Globus pallidus (tissue), 1 donor: ENCODE measurements at regions not wholly inside any gene's neighbourhood (a gene's known extent, or its start where the extent isn't known, plus 50 kb on each side); places are given as distances from the start of the nearest gene placed in this dataset.
"Not testable (repeated sequence)": the region's sequence is repeated elsewhere in the genome, so short reads cannot be mapped to it uniquely, and the experiment has no call there.

Experiments
- DNase-seq: peaks from one replicate; pipeline ENCODE4 v3.0.0-alpha.2; 2015; ENCODE audit warnings: low spot score

GRCh38 chr5:63563008-63563917 is 399.0 kb downstream of the HTR1A start:
- no peak for DNase-seq

GRCh38 chr5:63555874-63556273 is 406.4 kb downstream of the HTR1A start:
- DNase-seq, result no peak

- DNase-seq, result no peak
These were observed 408.1 kb downstream of the HTR1A start for GRCh38 chr5:63554191-63554590.

- DNase-seq, result no peak
These were observed 409.2 kb downstream of the HTR1A start for GRCh38 chr5:63553073-63553472.

- no peak for DNase-seq
These were observed 426.2 kb downstream of the HTR1A start for GRCh38 chr5:63535840-63536602.

- no peak for DNase-seq
These were observed 438.0 kb downstream of the HTR1A start for GRCh38 chr5:63524281-63524680.

GRCh38 chr5:63516006-63516405 is 446.2 kb downstream of the HTR1A start:
- DNase-seq, result no peak

GRCh38 chr5:63500242-63500641 is 462.0 kb downstream of the HTR1A start:
- DNase-seq, result no peak

GRCh38 chr5:63495225-63495624 is 467.0 kb downstream of the HTR1A start:
- DNase-seq, result no peak

GRCh38 chr5:63483338-63483737 is 478.9 kb downstream of the HTR1A start:
- DNase-seq, result no peak

GRCh38 chr5:63473335-63473967 is 488.8 kb downstream of the HTR1A start:
- no peak for DNase-seq

- no peak for DNase-seq
These were observed 506.0 kb downstream of the HTR1A start for GRCh38 chr5:63456279-63456678.

GRCh38 chr5:63451188-63451587 is 511.1 kb downstream of the HTR1A start:
- no peak for DNase-seq

- DNase-seq, result no peak
These were observed 522.7 kb downstream of the HTR1A start for GRCh38 chr5:63439537-63439936.

GRCh38 chr5:63409737-63410136 is 552.5 kb downstream of the HTR1A start:
- no peak for DNase-seq

- no peak for DNase-seq
These were observed 553.3 kb downstream of the HTR1A start for GRCh38 chr5:63408984-63409383.

- peak; percentile 25 for DNase-seq
These were observed 560.7 kb downstream of the HTR1A start for GRCh38 chr5:63401436-63402046.

- DNase-seq, result no peak
These were observed 562.2 kb downstream of the HTR1A start for GRCh38 chr5:63400079-63400478.

- no peak for DNase-seq
These were observed 563.9 kb downstream of the HTR1A start for GRCh38 chr5:63398346-63398745.

GRCh38 chr5:63388188-63388587 is 574.1 kb downstream of the HTR1A start:
- DNase-seq, result not testable (repeated sequence)

- no peak for DNase-seq
These were observed 586.4 kb downstream of the HTR1A start for GRCh38 chr5:63375851-63376250.

GRCh38 chr5:63374085-63374484 is 588.2 kb downstream of the HTR1A start:
- no peak for DNase-seq
